NCI-H2029 (cell line): ENCODE measurements at regions not wholly inside any gene's neighbourhood (a gene's known extent, or its start where the extent isn't known, plus 50 kb on each side); places are given as distances from the start of the nearest gene placed in this dataset.
"Not testable (repeated sequence)": the region's sequence is repeated elsewhere in the genome, so short reads cannot be mapped to it uniquely, and the experiment has no call there.

Experiments used
- DNase-seq: peaks from one replicate; lab custom pipeline; 2025; lab: John Stamatoyannopoulos, UW

- peak; percentile 51 for DNase-seq
Measured at GRCh38 chr6:56802584-56802983, 152.3 kb upstream of the BEND6 start.

GRCh38 chr6:56799989-56800388, 154.9 kb upstream of the BEND6 start:
- DNase-seq = no peak

GRCh38 chr6:56798163-56798562, 155.5 kb upstream of the DST start:
- no peak for DNase-seq

- no peak for DNase-seq
Measured at GRCh38 chr6:56796196-56796532, 153.5 kb upstream of the DST start.

GRCh38 chr6:56795466-56796195, 152.9 kb upstream of the DST start:
- DNase-seq = no peak

GRCh38 chr6:56794421-56794820, 151.7 kb upstream of the DST start:
- no peak for DNase-seq

- no peak for DNase-seq
Measured at GRCh38 chr6:56793938-56794337, 151.2 kb upstream of the DST start.

GRCh38 chr6:56790414-56790813, 147.7 kb upstream of the DST start:
- DNase-seq = no peak

- DNase-seq = no peak
Measured at GRCh38 chr6:56789879-56790278, 147.2 kb upstream of the DST start.

- no peak for DNase-seq
Measured at GRCh38 chr6:56789342-56789741, 146.7 kb upstream of the DST start.

GRCh38 chr6:56787209-56787608, 144.5 kb upstream of the DST start:
- DNase-seq = no peak

GRCh38 chr6:56786256-56786655, 143.6 kb upstream of the DST start:
- no peak for DNase-seq

- not testable (repeated sequence) for DNase-seq
Measured at GRCh38 chr6:56785536-56785935, 142.8 kb upstream of the DST start.

GRCh38 chr6:56780109-56780508, 137.4 kb upstream of the DST start:
- DNase-seq = not testable (repeated sequence)

- not testable (repeated sequence) for DNase-seq
Measured at GRCh38 chr6:56778503-56778902, 135.8 kb upstream of the DST start.

GRCh38 chr6:56775498-56776166, 132.9 kb upstream of the DST start:
- no peak for DNase-seq

- no peak for DNase-seq
Measured at GRCh38 chr6:56772737-56773184, 130.1 kb upstream of the DST start.

GRCh38 chr6:56771929-56772607, 129.4 kb upstream of the DST start:
- no peak for DNase-seq

- no peak for DNase-seq
Measured at GRCh38 chr6:56771189-56771588, 128.5 kb upstream of the DST start.

- no peak for DNase-seq
Measured at GRCh38 chr6:56770011-56770520, 127.4 kb upstream of the DST start.

GRCh38 chr6:56767892-56768531, 125.3 kb upstream of the DST start:
- no peak for DNase-seq

GRCh38 chr6:56767435-56767834, 124.7 kb upstream of the DST start:
- no peak for DNase-seq

- no peak for DNase-seq
Measured at GRCh38 chr6:56766806-56767178, 124.1 kb upstream of the DST start.
